HepG2 (cell line): ENCODE measurements at regions not wholly inside any gene's neighbourhood (a gene's known extent, or its start where the extent isn't known, plus 50 kb on each side); places are given as distances from the start of the nearest gene placed in this dataset.

Experiments
- CBX5 ChIP-seq: sonication (generic); formaldehyde crosslinking; IDR thresholded peaks from 2 replicates; pipeline ENCODE4 v1.4.0; 2020; ENCODE audit warnings: missing genetic modification reagents, borderline replicate concordance
- DMTF1 ChIP-seq: sonication (generic); formaldehyde crosslinking; IDR thresholded peaks from 2 replicates; pipeline ENCODE4 v1.4.0; 2020; ENCODE audit warnings: mild to moderate bottlenecking, missing genetic modification reagents
- GRHL1 ChIP-seq: sonication (generic); formaldehyde crosslinking; conservative IDR thresholded peaks from 2 replicates; pipeline ENCODE4 v1.8.0; 2022; ENCODE audit warnings: missing genetic modification reagents
- HNRNPLL ChIP-seq: fragments of 200-400 bp; formaldehyde crosslinking; IDR thresholded peaks from 2 replicates; pipeline ENCODE4 v1.6.1; 2017; ENCODE audit warnings: mild to moderate bottlenecking, low read depth, low read length; ENCODE audit not compliant: poor library complexity, severe bottlenecking
- MLLT10 ChIP-seq: sonication (generic); formaldehyde crosslinking; IDR thresholded peaks from 2 replicates; pipeline ENCODE4 v1.4.0; 2020; ENCODE audit warnings: missing genetic modification reagents
- MXI1 ChIP-seq: IDR thresholded peaks from 3 replicates; pipeline ENCODE4 v1.6.1; 2012; ENCODE audit warnings: low read depth, low read length, inconsistent platforms, borderline replicate concordance
- MYC ChIP-seq: sonication (generic); formaldehyde crosslinking; IDR thresholded peaks from 2 replicates; pipeline ENCODE4 v1.9.0; 2021; ENCODE audit warnings: missing genetic modification reagents, borderline replicate concordance
- PCBP2 ChIP-seq: fragments of 200-400 bp; formaldehyde crosslinking; optimal IDR thresholded peaks from 2 replicates; pipeline ENCODE3; 2018; ENCODE audit warnings: low read length, low read depth; ENCODE audit not compliant: poor library complexity, severe bottlenecking
- RBFOX2 ChIP-seq: fragments of 200-400 bp; formaldehyde crosslinking; IDR thresholded peaks from 2 replicates; pipeline ENCODE4 v1.6.1; 2017; ENCODE audit warnings: low read depth, mild to moderate bottlenecking, low read length
- RXRA ChIP-seq: sonication (generic); formaldehyde crosslinking; IDR thresholded peaks from 2 replicates; pipeline ENCODE4 v1.5.1; 2020; ENCODE audit warnings: missing genetic modification reagents
- SIN3A ChIP-seq: IDR thresholded peaks from 2 replicates; pipeline ENCODE4 v1.6.1; 2011; ENCODE audit warnings: low read depth, mild to moderate bottlenecking, control low read depth, low read length, borderline replicate concordance
- SMYD3 ChIP-seq: sonication (generic); formaldehyde crosslinking; IDR thresholded peaks from 2 replicates; pipeline ENCODE4 v1.8.1; 2023; ENCODE audit warnings: mild to moderate bottlenecking, missing genetic modification reagents
- STAG1 ChIP-seq: sonication (generic); formaldehyde crosslinking; IDR thresholded peaks from 2 replicates; pipeline ENCODE4 v1.4.0; 2020; ENCODE audit warnings: missing genetic modification reagents
- TFDP1 ChIP-seq: IDR thresholded peaks from 2 replicates; pipeline ENCODE4 v1.6.1; 2016; ENCODE audit warnings: missing compliant biosample characterization, missing genetic modification reagents, borderline replicate concordance
- ZBTB7A ChIP-seq: sonication (generic); formaldehyde crosslinking; IDR thresholded peaks from 2 replicates; pipeline ENCODE4 v1.8.0; 2022; ENCODE audit warnings: mild to moderate bottlenecking, missing genetic modification reagents
- ZFY ChIP-seq: sonication (generic); formaldehyde crosslinking; IDR thresholded peaks from 2 replicates; pipeline ENCODE4 v1.4.0; 2020; ENCODE audit warnings: missing genetic modification reagents
- ZNF10 ChIP-seq: sonication (generic); formaldehyde crosslinking; IDR thresholded peaks from 2 replicates; pipeline ENCODE4 v1.4.0; 2020; ENCODE audit warnings: mild to moderate bottlenecking, low read depth, missing genetic modification reagents, borderline replicate concordance
- ZNF275 ChIP-seq: sonication (generic); formaldehyde crosslinking; IDR thresholded peaks from 2 replicates; pipeline ENCODE4 v1.8.0; 2022; ENCODE audit warnings: missing genetic modification reagents, mild to moderate bottlenecking, inconsistent platforms, borderline replicate concordance
- ZNF44 ChIP-seq: sonication (generic); formaldehyde crosslinking; IDR thresholded peaks from 2 replicates; pipeline ENCODE4 v1.5.1; 2020; ENCODE audit warnings: mild to moderate bottlenecking, missing genetic modification reagents
- ZNF558 ChIP-seq: sonication (generic); formaldehyde crosslinking; IDR thresholded peaks from 2 replicates; pipeline ENCODE4 v1.9.0; 2022; ENCODE audit warnings: mild to moderate bottlenecking, missing genetic modification reagents, borderline replicate concordance
- ZNF563 ChIP-seq: sonication (generic); formaldehyde crosslinking; IDR thresholded peaks from 2 replicates; pipeline ENCODE4 v1.8.0; 2022; ENCODE audit warnings: mild to moderate bottlenecking, moderate library complexity, missing genetic modification reagents

GRCh38 chr16:31700530-31701388 is 172.8 kb upstream of the ZNF267 start (continued):
- 0 out of 2 replicates have a peak, but pooled peaks have one; percentile 55 for TF ChIP-seq ZNF44 (CRISPR knock-in tag)
- TF ChIP-seq ZFY: peak; percentile 92
- TF ChIP-seq ZNF10: no peak
- TF ChIP-seq MLLT10 (CRISPR knock-in tag): no peak
- TF ChIP-seq HNRNPLL: peak; percentile 83
- peak; percentile 62; the same call in 1 of the 2 replicates for TF ChIP-seq ZNF275
- no peak for TF ChIP-seq MXI1
- no peak for TF ChIP-seq DMTF1
- peak; percentile 77 for TF ChIP-seq RXRA (CRISPR knock-in tag)
- 0 out of 2 replicates have a peak, but pooled peaks have one; percentile 23 for TF ChIP-seq CBX5 (CRISPR knock-in tag)
- peak; percentile 81; the same call in 1 of the 2 replicates for TF ChIP-seq ZBTB7A (CRISPR knock-in tag)
- TF ChIP-seq PCBP2: no peak
- peak; percentile 100 for TF ChIP-seq RBFOX2
- TF ChIP-seq TFDP1 (CRISPR knock-in tag): peak; percentile 69; the same call in 1 of the 2 replicates
- peak; percentile 61; the same call in 1 of the 2 replicates for TF ChIP-seq SMYD3 (CRISPR knock-in tag)
- TF ChIP-seq MYC (CRISPR knock-in tag): peak; percentile 84; the same call in 1 of the 2 replicates
- no peak for TF ChIP-seq STAG1 (CRISPR knock-in tag)
- no peak; the same call in none of the 2 replicates for TF ChIP-seq ZNF558 (CRISPR knock-in tag)
- peak; percentile 80 for TF ChIP-seq SIN3A
- no peak for TF ChIP-seq GRHL1 (CRISPR knock-in tag)
- peak; percentile 94 for TF ChIP-seq ZNF563
